Neuronal stem cell (in vitro differentiated cells): ENCODE measurements at regions not wholly inside any gene's neighbourhood (a gene's known extent, or its start where the extent isn't known, plus 50 kb on each side); places are given as distances from the start of the nearest gene placed in this dataset.

ENCODE experiments used
- DNase-seq: peaks from one replicate; pipeline ENCODE4 v3.0.0-alpha.2; 2013; ENCODE audit warnings: low spot score
- H2AFZ ChIP-seq: one replicate; pipeline ENCODE4 v1.6.1; 2013; ENCODE audit warnings: mild to moderate bottlenecking, low read length, inconsistent platforms
- H2AK5ac ChIP-seq: 2 replicates; pipeline ENCODE4 v1.6.1; 2013; ENCODE audit warnings: low read depth, mild to moderate bottlenecking, inconsistent platforms, low read length, moderate library complexity, mixed read lengths
- H2BK120ac ChIP-seq: 2 replicates; pipeline ENCODE4 v1.6.1; 2013; ENCODE audit warnings: low read depth, mild to moderate bottlenecking, inconsistent platforms, low read length, moderate library complexity, mixed read lengths
- H2BK12ac ChIP-seq: one replicate; pipeline ENCODE4 v1.6.1; 2013; ENCODE audit warnings: low read length, inconsistent platforms
- H2BK15ac ChIP-seq: 2 replicates; pipeline ENCODE4 v1.6.1; 2013; ENCODE audit warnings: mild to moderate bottlenecking, low read length, inconsistent platforms, mixed read lengths
- H2BK5ac ChIP-seq: one replicate; pipeline ENCODE4 v1.6.1; 2013; ENCODE audit warnings: inconsistent platforms, mild to moderate bottlenecking, low read length, moderate library complexity
- H3K14ac ChIP-seq: one replicate; pipeline ENCODE4 v1.6.1; 2013; ENCODE audit warnings: low read length, inconsistent platforms
- H3K18ac ChIP-seq: 2 replicates; pipeline ENCODE4 v1.6.1; 2013; ENCODE audit warnings: low read length, inconsistent platforms
- H3K23ac ChIP-seq: 2 replicates; pipeline ENCODE4 v1.6.1; 2013; ENCODE audit warnings: low read depth, mild to moderate bottlenecking, mixed read lengths, low read length, inconsistent platforms; ENCODE audit not compliant: poor library complexity
- H3K27ac ChIP-seq: replicated peaks from 3 replicates; pipeline ENCODE4 v1.5.1; 2013; ENCODE audit warnings: low read length, inconsistent platforms
- H3K27me3 ChIP-seq, 3 experiments: 2 replicates each; pipeline ENCODE4 v1.6.1; 2013; ENCODE audit warnings: low read length in 3 of 3, mild to moderate bottlenecking in 2 of 3, inconsistent platforms in 1 of 3, low read depth in 1 of 3, mixed read lengths in 1 of 3, moderate library complexity in 1 of 3; ENCODE audit not compliant: control insufficient read depth in 3 of 3, insufficient read depth in 3 of 3
- H3K36me3 ChIP-seq, 2 donors: replicated peaks in 1 of 2; 2 replicates each; pipeline ENCODE4 v1.6.1; 2013; ENCODE audit warnings: low read length in 2 of 2; ENCODE audit not compliant: control insufficient read depth in 2 of 2, insufficient read depth in 2 of 2
- H3K4ac ChIP-seq: 2 replicates; pipeline ENCODE4 v1.6.1; 2013; ENCODE audit warnings: inconsistent platforms, mild to moderate bottlenecking, low read length, moderate library complexity
- H3K4me1 ChIP-seq, 2 donors: 1 replicate in 1 of 2; 2 replicates in 1 of 2; pipeline ENCODE4 v1.6.1; 2013; ENCODE audit warnings: low read length in 2 of 2, low read depth in 1 of 2; ENCODE audit not compliant: control insufficient read depth in 2 of 2, insufficient read depth in 1 of 2
- H3K4me2 ChIP-seq: one replicate; pipeline ENCODE4 v1.6.1; 2013; ENCODE audit warnings: mild to moderate bottlenecking, low read length, inconsistent platforms; ENCODE audit not compliant: insufficient read depth, poor library complexity, severe bottlenecking
- H3K4me3 ChIP-seq, 2 donors: 2 replicates each; pipeline ENCODE4 v1.5.1; 2013; ENCODE audit warnings: low read length in 2 of 2, mild to moderate bottlenecking in 2 of 2, inconsistent platforms in 1 of 2, moderate library complexity in 1 of 2
- H3K79me1 ChIP-seq: one replicate; pipeline ENCODE4 v1.6.1; 2013; ENCODE audit warnings: low read depth, mild to moderate bottlenecking, inconsistent platforms, low read length, moderate library complexity
- H3K9ac ChIP-seq: one replicate; pipeline ENCODE4 v1.6.1; 2013; ENCODE audit warnings: mild to moderate bottlenecking, low read depth, low read length, inconsistent platforms; ENCODE audit not compliant: poor library complexity
- H3K9me3 ChIP-seq, 2 donors: replicated peaks in 1 of 2; 2 replicates each; pipeline versions ENCODE3 to v1.6.1; 2013; ENCODE audit warnings: low read length in 2 of 2, mild to moderate bottlenecking in 2 of 2, inconsistent platforms in 1 of 2, low read depth in 1 of 2, mixed read lengths in 1 of 2, moderate library complexity in 1 of 2; ENCODE audit not compliant: control insufficient read depth in 2 of 2, insufficient read depth in 1 of 2
- H4K8ac ChIP-seq: one replicate; pipeline ENCODE4 v1.6.1; 2013; ENCODE audit warnings: low read depth, mild to moderate bottlenecking, inconsistent platforms, low read length, moderate library complexity
- H4K91ac ChIP-seq: one replicate; pipeline ENCODE4 v1.6.1; 2013; ENCODE audit warnings: low read length, low read depth, mild to moderate bottlenecking, inconsistent platforms; ENCODE audit not compliant: poor library complexity
- WGBS, 2 donors: extraction: QIAGEN DNeasy Blood & Tissue Kit; methylation state at CpG; one replicate each; pipeline ENCODE4 v1.1.7; 2013; ENCODE audit warnings: missing lambda C conversion rate in 2 of 2, mixed read lengths in 1 of 2; ENCODE audit not compliant: insufficient read length in 2 of 2, insufficient replicate concordance in 1 of 2; ENCODE audit errors: extremely low coverage in 2 of 2; 5-methylcytosine and 5-hydroxymethylcytosine counted together

GRCh38 chrY:8611815-8612214 lies 725.4 kb upstream of the TSPY4 start:
- Histone ChIP-seq H3K36me3 (no peaks in the 10 kb centered on the region), H4K8ac (no peak overlapping the region), H3K79me1 (no peaks in the 10 kb centered on the region), H3K9me3 (peaks cover 0 to 6% of the 10 kb centered on the region in 2 donors), H3K4me2 (no peak overlapping the region), H3K4ac (no peak overlapping the region), H3K4me3 (no peak overlapping the region), H4K91ac (no peak overlapping the region), H3K23ac (no peak overlapping the region), H3K9ac (no peak overlapping the region), H2AFZ (no peak overlapping the region), H2BK5ac (no peak overlapping the region), H3K4me1 (no peaks in the 10 kb centered on the region), H3K27me3 (no peaks in the 10 kb centered on the region), H2BK120ac (no peak overlapping the region), H2AK5ac (no peak overlapping the region), H2BK12ac (no peak overlapping the region), H3K18ac (no peak overlapping the region), H3K27ac (no peak overlapping the region), H3K14ac (no peak overlapping the region), H2BK15ac (no peak overlapping the region)
- DNase-seq, result no peak
- WGBS, 2 donors, result no CpG with 5 or more reads among the region's 3 CpGs

- Histone ChIP-seq H3K4me2 (no peak overlapping the region), H2BK120ac (no peak overlapping the region), H2BK12ac (no peak overlapping the region), H2BK15ac (no peak overlapping the region), H3K27ac (no peak overlapping the region), H2BK5ac (no peak overlapping the region), H3K18ac (no peak overlapping the region), H3K36me3 (no peaks in the 10 kb centered on the region), H3K23ac (no peak overlapping the region), H3K4ac (no peak overlapping the region), H3K14ac (no peak overlapping the region), H3K27me3 (no peaks in the 10 kb centered on the region), H4K8ac (no peak overlapping the region), H3K4me3 (no peak overlapping the region), H3K79me1 (no peaks in the 10 kb centered on the region), H3K4me1 (no peaks in the 10 kb centered on the region), H2AFZ (no peak overlapping the region), H4K91ac (no peak overlapping the region), H3K9ac (no peak overlapping the region), H2AK5ac (no peak overlapping the region), H3K9me3 (peaks cover 0 to 10% of the 10 kb centered on the region in 2 donors)
- no CpG with 5 or more reads among the region's 4 CpGs for WGBS, 2 donors
- DNase-seq, result no peak
These were observed 719.0 kb upstream of the TSPY4 start for GRCh38 chrY:8618302-8618701.

DNA sequence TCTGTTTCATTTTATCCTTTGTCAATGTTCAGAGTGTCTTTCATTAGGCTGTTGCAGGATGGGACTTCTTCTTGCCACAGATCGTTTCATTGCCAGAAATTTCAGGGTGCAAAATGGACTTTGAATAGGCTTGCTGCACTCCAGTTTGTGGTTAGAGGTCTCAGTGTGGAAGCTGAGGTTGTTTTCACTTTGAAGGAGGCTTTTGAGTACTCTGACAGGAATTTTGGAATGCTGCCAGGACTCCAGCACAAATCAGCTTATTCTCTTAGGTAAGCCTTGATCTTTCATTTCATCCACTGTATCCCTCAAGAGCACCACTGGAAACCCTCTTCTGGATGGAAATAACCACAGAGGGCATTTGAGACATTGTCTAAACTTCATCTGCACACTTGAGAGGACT lies 715.1 kb upstream of the TSPY4 start:
- Histone ChIP-seq H2AK5ac (no peak overlapping the region), H4K8ac (no peak overlapping the region), H2BK120ac (no peak overlapping the region), H3K9ac (no peak overlapping the region), H3K27ac (no peak overlapping the region), H2BK15ac (no peak overlapping the region), H3K4me2 (no peak overlapping the region), H3K36me3 (no peaks in the 10 kb centered on the region), H3K4ac (no peak overlapping the region), H2BK12ac (no peak overlapping the region), H2BK5ac (no peak overlapping the region), H3K4me3 (no peak overlapping the region), H3K14ac (no peak overlapping the region), H3K4me1 (no peaks in the 10 kb centered on the region), H3K27me3 (no peaks in the 10 kb centered on the region), H3K23ac (no peak overlapping the region), H3K79me1 (no peaks in the 10 kb centered on the region), H3K18ac (no peak overlapping the region), H4K91ac (no peak overlapping the region), H2AFZ (no peak overlapping the region), H3K9me3 (peaks cover 0 to 11% of the 10 kb centered on the region in 2 donors)
- WGBS, 2 donors, result no CpG with 5 or more reads among the region's 1 CpG
- DNase-seq, result no peak

GRCh38 chrY:8622856-8623255 lies 714.4 kb upstream of the TSPY4 start:
- no peak overlapping the region for H3K18ac ChIP-seq
- H2BK120ac ChIP-seq, result no peak overlapping the region
- H4K91ac ChIP-seq, result no peak overlapping the region
- H2BK15ac ChIP-seq, result no peak overlapping the region
- no peak overlapping the region for H3K27ac ChIP-seq
- H3K9me3 ChIP-seq, result peaks cover 0 to 10% of the 10 kb centered on the region in 2 donors
- H3K4me2 ChIP-seq, result no peak overlapping the region
- H3K14ac ChIP-seq, result no peak overlapping the region
- no peaks in the 10 kb centered on the region for H3K27me3 ChIP-seq
- no peak overlapping the region for H3K23ac ChIP-seq
- no peak overlapping the region for H2AK5ac ChIP-seq
- no peak overlapping the region for H3K4me3 ChIP-seq
- H2AFZ ChIP-seq, result no peak overlapping the region
- no peak overlapping the region for H2BK5ac ChIP-seq
- H3K79me1 ChIP-seq, result no peaks in the 10 kb centered on the region
- H3K4ac ChIP-seq, result no peak overlapping the region
- WGBS, 2 donors, result no CpG with 5 or more reads among the region's 7 CpGs
- H3K4me1 ChIP-seq, result no peaks in the 10 kb centered on the region
- no peaks in the 10 kb centered on the region for H3K36me3 ChIP-seq
- no peak overlapping the region for H2BK12ac ChIP-seq
- H3K9ac ChIP-seq, result no peak overlapping the region
- H4K8ac ChIP-seq, result no peak overlapping the region
- DNase-seq, result no peak
